Amygdala (tissue), 56 donors: ENCODE measurements at regions not wholly inside any gene's neighbourhood (a gene's known extent, or its start where the extent isn't known, plus 50 kb on each side); places are given as distances from the start of the nearest gene placed in this dataset.

Source experiments
- DNase-seq, 56 donors: peaks; one replicate each; lab custom pipeline; 2025; lab: John Stamatoyannopoulos, UW

DNA sequence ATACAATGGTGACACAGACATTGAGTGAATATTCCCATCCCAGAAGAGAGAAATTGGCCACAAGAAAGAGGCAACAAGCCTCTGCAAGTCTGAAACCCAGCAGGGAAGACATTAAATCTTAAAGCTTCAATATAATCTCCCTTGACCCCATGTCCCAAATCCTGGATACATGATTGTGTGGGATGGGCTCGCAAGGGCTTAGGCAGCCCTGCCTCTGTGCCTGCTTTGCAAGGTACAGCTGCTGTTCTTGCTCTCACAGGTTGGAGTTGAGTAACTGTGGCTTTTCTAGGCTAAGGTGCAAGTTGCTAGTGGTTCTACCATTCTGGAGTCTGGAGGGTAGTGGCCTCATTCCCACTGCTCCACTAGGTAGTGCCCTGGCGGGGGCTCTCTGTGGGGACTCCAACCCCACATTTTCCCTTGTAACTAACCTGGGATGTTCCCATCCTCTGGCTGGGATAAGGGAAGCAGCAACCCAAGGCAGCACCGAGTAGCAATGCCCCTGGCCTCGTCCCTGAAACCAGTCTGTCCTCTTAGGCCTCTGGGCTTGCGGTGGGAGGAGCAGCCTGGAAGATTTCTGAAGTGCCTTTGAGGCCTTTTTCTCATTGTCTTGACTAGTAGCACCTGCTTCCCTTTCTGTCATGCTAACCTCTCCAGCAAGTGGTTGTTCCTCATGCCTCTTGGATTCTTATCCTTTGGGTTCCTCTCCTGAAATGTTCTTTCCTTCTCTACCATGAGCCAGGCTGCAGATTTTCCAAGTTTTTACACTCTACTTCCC is 90.0 kb downstream of the FAM174B start:
- DNase-seq = no peak

DNA sequence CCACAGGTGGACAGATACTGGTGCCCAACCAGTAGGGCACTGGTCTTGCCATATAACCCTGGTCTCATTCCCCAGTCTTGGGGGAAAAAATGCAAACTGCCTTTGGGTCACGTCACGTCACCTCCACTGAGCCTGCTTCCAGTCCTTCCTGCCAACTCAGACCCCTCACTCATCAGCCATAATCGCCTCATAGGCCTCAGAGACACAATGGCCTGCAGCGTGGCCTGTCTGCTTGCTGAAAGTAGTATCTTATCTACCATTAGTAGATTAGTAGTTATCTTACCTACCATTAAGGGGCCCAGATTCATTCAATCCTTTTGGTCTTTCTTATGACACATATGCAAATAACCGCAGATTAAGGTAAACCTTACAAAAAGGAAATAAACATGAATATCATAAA is 93.8 kb downstream of the FAM174B start:
- no peak for DNase-seq

GRCh38 chr15:92553317-92553716 is 102.3 kb downstream of the FAM174B start:
- DNase-seq = no peak

- no peak for DNase-seq
Measured at GRCh38 chr15:92545996-92546395, 109.6 kb downstream of the FAM174B start.

DNA sequence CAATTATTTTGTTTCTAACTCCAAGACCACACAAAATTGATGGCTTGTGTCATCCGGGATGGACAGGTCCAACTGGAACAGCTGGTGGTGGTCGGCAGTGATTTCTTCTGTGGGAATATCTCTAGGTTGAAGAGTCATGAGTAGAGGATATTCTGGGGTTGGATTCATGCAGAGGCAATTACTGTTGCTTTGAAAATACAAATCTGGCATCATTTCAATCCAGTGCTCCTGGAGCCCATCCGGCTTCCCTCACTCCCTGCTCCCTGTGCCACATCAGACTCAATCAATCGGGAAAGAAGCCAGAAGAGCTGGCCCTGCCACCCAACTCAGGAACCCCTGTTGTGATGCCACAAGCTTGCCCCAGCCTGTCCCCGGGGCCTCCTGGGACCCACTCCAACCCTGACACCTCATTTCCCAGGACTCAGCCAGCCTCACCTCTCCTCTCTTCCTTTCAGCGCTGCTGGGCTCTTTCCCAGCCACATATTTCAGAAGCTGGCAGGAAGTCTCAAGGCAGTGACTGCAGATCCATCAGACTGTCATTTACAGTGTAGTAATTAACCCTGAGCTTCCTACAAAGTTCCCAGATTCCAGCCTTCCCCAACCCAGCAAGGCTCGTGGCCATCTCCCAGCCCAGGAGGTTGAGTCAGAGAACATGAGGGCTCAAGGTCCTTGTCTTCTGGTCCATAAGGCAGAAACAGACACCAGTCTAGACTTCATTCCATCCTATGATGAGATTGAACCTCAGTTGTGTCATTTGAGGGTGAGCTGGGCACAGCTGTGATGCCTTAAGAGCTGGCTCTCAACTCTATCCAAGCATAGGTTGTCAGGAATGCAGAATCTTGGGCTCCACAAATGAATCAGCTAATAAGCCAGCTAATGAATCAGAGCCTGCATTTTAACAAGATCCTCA is 114.0 kb downstream of the FAM174B start:
- no peak for DNase-seq

DNA sequence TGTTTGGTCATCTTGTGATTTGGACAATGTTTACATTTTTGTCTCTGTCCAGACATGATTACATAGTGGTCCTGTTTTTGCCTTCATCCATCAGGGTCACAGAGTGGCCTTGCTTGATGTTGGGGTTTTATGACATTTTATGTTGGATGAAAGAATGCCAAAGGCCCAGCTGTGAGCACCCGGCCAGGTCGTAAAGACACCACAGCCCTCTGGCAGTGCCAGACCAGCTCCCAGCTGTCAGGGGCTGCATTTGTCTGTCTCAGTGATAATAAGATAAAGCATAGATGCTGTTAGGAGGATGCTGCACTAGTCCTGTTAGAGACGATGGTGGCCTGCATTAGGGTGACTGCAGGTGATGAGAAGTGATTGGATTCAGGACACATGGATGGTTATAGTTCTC is 117.5 kb downstream of the FAM174B start:
- no peak for DNase-seq

DNA sequence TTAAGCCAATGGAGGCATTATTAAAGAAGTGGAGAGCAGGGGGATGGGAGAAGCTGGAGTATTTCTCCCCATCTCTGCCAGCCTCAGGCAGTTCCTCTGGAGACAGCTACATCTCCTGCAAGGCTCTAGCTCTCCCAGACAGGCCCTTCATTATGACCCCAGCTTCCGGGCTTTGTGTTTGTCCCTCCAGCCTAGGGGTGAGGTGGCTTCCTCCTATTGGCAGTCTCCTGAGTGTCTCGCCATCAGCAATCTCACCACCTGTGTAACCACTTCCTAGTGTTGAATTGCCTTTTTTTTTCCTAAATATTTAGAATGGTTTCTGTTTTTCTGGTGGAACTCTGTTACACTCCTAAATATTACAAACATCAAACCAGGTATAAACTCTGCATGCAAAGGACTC is 122.3 kb downstream of the FAM174B start:
- no peak for DNase-seq

GRCh38 chr15:92531406-92531805 is 124.2 kb downstream of the FAM174B start:
- no peak for DNase-seq

DNA sequence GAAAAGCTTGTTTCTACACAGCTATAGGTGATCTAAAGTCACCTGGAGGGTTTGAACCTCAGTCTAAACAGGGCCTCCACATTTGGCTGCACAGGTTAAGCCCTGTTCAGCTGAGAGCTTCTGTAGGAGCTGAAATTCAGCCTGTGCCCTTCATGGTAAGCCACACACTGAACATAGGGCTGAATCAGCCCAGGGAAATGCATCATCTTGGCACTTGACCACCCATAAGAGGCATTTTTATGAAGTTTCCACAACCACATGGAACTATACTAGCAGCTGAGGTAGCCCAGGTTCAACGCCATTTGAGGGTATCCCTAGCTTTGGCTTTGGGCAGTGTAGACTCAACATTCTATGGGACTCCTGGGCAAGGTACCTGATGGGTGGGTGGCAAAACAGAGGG is 126.8 kb downstream of the FAM174B start:
- no peak for DNase-seq

GRCh38 chr15:92527197-92527596 is 128.4 kb downstream of the FAM174B start:
- DNase-seq = no peak

GRCh38 chr15:92525758-92526245 is 129.8 kb downstream of the FAM174B start:
- no peak for DNase-seq

DNA sequence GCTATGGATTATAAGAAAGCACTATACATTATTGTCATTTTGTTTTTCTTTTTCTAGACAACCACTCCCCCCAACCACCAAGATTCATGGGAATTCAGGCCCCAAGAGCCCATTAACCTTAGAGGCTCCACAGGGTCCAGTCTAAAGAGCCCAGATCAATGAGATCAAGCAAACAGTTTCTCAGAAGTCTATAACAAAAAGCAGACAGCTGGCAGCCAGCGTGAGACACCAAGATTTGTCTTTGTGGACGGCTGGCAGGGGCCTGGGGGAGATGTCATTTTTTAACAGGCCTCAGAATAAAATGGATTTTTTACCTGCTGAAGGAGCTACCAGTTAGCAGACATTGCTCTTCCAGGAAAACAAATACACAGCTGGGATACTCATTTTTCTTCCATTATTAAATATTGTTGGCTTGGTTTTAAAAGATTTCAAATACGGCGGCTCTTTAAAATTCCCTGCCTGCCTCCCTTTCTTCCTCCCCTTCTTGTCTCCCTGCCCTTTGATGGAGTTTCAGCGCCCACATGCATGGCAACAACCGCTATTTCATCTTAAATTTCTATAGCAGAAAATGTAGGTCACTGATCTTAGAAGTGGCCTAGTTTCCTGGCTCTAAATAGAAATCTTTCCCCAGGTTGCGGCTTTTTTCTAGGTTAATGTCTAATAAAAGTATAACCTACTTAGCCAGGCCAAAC is 130.6 kb downstream of the FAM174B start:
- no peak for DNase-seq

DNA sequence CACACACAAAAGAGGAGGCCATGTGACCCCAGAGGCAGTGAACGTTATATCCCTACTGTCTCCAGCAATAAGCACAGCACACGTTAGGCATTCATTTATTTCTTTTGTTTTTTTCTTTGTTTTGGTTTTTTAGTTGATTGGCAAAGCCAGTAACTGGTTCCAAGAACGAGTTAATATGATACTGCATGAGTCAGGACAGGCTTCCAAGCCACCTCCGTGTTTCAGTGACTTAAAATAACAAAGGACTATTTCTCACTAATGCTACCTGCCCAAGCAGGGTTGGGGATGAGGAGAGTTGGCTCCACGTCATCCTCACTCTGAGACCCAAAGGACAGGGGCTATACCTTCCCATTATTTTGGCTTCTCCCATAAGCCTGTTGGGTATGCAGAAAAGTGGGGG is 130.5 kb downstream of the ST8SIA2 start:
- no peak for DNase-seq

GRCh38 chr15:92523176-92523575 is 129.5 kb downstream of the ST8SIA2 start:
- no peak for DNase-seq

- peak in 51 of 56 donors; percentile 1 to 88 (median 34) for DNase-seq
Measured at GRCh38 chr15:92521624-92522008, 127.9 kb downstream of the ST8SIA2 start.

- no peak for DNase-seq
Measured at GRCh38 chr15:92520914-92521623, 127.4 kb downstream of the ST8SIA2 start.

DNA sequence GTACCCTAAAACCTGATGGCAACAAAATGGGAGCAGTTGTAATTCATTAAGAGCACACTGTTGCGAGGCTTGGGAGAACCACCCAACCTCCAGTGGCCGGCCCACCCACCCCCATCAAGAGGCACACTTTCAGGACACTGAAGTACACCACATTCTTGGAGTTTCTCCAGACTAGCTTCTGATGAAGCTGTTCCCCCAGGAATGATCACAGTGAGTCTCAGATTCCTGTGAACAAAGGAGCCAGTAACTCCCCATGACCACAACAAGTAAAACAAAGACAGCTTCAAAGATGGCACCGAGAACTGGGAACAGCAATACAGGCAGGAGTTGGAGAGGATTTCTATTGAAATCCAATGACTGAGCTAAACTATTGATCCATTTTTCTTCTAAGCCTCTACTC is 126.0 kb downstream of the ST8SIA2 start:
- DNase-seq = no peak
